ENCODE measurements at regions not wholly inside any gene's neighbourhood (a gene's known extent, or its start where the extent isn't known, plus 50 kb on each side); places are given as distances from the start of the nearest gene placed in this dataset.
"Not testable (repeated sequence)": the region's sequence is repeated elsewhere in the genome, so short reads cannot be mapped to it uniquely, and the experiment has no call there.

GRCh38 chr11:36790526-36790925 is 192.5 kb upstream of the RAG2 start:
- no peak for DNase-seq (ENCODE audit: extremely low read depth in 1 of 2, low read depth in 1 of 2)

DNA sequence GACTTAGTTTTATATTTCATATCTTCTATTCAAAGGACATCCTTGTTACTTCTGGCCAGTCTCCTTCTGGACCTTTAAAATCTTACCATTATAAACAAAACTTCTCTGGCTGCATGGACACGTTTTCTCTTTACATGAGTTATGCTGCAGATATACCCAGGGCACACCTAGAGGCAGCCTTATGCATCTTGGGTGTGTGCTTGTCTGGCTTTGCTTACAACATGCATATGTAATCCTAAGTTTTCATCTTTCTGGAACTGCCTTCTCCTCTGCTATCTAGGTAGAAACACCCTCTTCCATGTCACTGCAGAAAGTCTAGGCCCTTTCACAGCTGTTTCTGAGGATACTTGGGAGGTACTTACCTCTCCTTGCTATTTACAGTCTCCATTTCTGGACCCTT is 185.8 kb upstream of the RAG2 start:
- DNase-seq (ENCODE audit: extremely low read depth in 1 of 2, low read depth in 1 of 2) = no peak

DNA sequence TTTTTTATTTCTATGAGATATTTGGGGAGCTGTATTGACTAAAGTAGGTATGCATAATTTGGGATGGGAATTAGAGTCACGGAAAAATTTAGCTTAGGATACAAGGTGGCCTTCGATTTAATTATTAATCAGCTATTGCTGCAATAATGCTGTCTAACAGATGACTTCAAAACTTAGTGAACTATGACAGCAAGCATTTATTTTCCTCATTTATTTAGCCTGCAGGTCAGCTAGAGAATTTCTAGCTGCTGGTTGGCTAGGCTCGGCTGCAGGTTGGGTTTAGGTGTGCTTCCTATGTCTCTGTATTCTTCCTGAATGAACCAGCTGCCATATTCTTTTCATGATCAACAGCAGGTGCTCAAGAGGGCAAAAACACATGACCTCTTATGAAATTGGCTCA is 181.8 kb upstream of the RAG2 start:
- DNase-seq (ENCODE audit: extremely low read depth in 1 of 2, low read depth in 1 of 2) = no peak

- DNase-seq (ENCODE audit: extremely low read depth in 1 of 2, low read depth in 1 of 2) = no peak
These were observed 179.3 kb upstream of the RAG2 start for GRCh38 chr11:36777311-36777710.

- DNase-seq (ENCODE audit: extremely low read depth in 1 of 2, low read depth in 1 of 2) = no peak
These were observed 177.7 kb upstream of the RAG2 start for GRCh38 chr11:36775756-36776155.

- no peak for DNase-seq (ENCODE audit: extremely low read depth in 1 of 2, low read depth in 1 of 2)
These were observed 177.1 kb upstream of the RAG2 start for GRCh38 chr11:36775130-36775529.

DNA sequence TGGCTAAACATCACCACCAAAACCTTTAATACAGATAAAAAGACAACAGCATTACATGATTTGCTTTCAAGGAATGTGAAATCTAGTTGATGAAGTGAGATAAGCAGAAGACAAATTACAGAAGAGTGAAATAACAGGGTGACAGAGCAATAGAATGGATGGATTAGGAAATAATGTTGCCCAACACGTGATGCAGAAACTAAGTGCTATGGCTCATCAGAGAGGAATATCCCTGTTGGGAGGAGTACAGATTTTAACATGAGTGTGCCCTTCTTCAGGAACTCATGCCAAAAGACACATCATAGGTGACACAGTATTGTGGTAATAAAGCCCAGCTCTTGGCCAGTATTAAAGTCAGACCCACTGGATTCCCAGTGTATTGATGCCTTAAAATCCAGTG is 176.6 kb upstream of the RAG2 start:
- DNase-seq (ENCODE audit: extremely low read depth in 1 of 2, low read depth in 1 of 2) = no peak

DNA sequence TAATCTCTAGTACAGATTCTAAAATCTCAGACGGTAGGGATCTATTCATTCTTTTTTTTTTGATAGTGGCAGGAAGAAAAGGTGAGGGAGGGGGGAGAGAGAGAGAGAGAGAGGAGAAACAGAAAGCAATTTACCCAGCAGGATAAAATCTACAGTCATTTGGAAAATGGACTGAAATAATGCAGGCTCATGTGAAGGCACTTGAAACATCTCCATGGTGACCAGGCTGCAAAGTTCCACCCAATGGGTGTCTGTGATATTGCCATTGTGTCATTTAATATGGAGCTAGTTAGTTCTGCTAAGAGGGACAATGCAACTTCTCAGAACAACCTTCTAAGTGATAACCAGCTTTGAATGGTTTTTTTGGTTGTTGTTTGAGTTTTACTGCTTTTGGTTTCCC is 165.2 kb upstream of the RAG2 start:
- no peak for DNase-seq (ENCODE audit: extremely low read depth in 1 of 2, low read depth in 1 of 2)

GRCh38 chr11:36757075-36757474 is 159.0 kb upstream of the RAG2 start:
- DNase-seq (ENCODE audit: extremely low read depth in 1 of 2, low read depth in 1 of 2) = no peak

DNA sequence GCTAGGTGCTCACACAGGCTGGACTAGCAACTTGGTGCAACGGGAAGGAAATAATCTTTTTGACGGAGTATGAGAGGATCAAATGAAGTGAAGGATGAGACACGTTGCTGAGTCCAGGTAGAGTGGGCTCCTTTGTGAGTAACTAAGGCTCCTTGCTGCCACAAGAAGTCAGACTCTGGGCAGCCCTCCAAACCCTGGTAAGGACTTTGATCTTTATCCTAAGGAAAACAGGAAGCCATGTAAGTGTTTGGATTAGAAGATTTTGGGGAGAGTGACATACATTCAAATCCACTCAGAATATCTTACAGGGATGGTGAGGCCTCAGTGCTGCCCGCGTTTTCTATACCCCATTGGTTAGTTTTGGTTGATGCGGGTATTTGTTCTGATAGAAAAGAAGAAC is 155.9 kb upstream of the RAG2 start:
- no peak for DNase-seq (ENCODE audit: extremely low read depth in 1 of 2, low read depth in 1 of 2)

DNA sequence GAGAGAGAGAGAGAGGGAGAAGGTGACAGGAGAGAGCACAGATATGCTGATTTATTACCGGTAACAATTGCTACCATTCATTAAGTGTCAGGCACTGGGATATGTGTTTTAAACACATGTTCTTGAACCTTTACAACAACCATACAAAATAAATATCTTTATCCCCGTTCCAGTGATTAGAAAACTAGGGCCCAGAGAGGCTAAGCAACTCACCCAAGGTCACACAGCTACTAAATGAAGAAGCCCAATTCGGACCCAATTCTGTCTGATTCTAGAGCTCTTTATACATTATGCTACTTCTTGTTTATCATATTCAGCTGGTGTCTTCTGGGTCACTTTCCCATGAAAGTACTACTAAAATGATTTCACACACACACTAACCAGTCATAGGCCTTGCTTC is 154.0 kb upstream of the RAG2 start:
- no peak for DNase-seq (ENCODE audit: extremely low read depth in 1 of 2, low read depth in 1 of 2)

DNA sequence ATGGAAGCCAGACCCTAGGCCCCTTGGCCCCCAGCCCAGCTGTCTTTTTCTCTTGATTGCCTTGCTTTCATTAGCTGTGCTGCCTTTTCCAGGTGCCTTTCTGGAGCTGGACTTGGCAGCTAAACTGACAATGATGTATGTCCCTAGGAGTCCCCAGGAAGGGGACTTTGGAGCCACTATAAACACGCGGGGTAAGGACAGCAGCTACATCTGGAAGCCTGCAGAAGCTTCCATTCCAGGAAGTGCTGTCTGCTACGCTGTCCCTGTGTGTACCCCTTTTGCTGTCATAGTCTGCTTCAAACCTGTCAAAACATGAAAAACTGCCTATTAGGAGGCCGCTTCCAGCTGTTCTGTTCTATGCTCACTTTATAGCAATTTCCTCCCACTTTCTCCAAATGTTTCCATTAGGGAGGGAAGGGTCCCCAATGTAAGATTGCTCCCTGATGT is 153.3 kb upstream of the RAG2 start:
- DNase-seq (ENCODE audit: extremely low read depth in 1 of 2, low read depth in 1 of 2) = no peak

DNA sequence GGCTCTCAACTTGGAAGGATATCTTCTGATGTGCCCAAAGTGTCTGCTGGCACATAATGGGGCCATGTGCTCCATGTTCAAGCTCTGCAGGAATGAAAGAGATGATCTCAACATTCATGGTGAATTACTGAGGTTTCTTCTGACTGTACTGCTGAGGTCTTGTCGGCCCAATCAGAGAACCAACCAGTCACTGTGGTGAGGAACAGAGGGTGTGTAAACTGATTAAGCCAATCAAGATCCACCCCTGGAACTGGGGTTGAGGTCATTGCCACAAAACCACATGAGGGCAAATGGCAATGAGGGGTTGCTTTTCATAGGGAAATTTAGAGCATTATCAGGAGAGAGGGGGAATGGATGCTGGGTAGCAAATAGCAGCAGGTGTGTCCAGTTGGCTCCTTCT is 152.3 kb upstream of the RAG2 start:
- no peak for DNase-seq (ENCODE audit: extremely low read depth in 1 of 2, low read depth in 1 of 2)

GRCh38 chr11:36748836-36749235 is 150.8 kb upstream of the RAG2 start:
- DNase-seq (ENCODE audit: extremely low read depth in 1 of 2, low read depth in 1 of 2) = no peak

DNA sequence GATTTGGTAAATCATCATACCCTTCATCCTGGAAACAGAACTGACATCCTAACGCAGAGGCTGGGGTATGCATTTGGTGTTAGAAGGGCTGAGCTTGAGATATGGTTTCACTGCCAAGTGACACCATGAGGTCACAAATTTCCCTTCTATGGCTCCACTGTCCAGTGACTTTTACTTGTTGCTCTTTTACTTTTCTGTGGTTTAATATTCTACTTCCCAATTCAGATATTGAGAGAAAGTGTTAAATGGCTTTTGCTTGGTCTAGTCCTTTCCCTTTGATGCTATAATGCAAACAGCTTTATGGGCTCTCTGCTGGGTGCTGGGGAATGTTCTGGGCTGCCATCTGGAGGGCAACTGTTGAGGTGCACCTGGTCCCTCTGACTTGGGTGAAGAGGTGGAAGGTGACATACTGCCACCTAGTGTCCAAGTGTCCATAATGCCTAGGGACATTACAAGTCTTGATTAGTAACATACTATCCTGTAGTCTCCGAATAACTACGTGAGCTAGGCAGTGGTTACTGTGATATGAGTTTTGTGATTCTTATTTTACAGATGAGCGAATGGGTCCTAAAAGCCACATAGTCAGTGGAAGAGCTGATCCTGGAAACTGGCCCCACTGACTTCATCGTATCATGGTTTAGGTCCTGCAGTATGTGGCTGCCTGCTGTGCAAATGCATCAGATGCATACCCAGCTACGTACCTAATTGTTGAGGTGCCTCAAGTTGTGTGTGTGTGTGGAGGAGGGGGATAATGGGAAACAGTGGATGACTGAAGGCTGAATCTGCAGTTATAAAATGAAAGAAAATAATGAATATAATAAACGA is 149.1 kb upstream of the RAG2 start:
- peak; percentile 43 to 76 for DNase-seq (ENCODE audit: extremely low read depth in 1 of 2, low read depth in 1 of 2)

DNA sequence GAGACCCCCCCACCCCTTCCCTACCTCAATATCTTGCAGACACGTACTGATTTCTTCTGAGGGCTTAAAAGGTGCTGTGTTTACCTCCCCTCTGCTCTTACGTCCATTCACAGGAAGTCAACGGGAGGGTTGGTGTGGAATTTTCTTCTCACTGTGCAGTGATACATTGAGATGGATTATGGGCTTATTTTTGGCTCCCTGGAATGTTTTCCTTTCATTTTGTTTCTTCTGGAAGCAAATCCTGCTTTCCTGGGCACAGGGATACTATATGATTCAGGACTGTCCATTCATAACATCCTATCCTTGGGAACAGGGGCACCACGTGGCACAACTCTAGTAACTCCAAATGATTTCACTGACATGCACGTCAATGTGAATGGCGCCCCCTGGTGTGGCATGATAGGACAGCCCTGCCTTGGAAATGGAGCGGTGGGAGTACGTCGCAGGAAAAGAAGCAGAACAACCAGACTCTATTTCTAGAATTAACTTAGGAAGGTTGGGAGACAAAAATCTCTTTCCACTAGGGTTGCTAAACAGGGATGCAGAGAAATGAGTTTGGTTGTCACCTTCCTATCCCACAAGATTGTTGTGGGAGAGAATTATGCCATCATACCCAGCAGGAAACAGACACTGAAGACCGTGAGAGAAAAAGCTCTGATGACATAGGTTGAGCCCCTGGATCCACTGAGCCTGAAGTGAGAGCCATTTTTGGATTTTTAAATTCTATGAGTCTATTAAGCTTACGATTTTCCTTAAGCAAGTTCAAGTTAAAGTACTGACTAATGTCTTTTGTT is 146.5 kb upstream of the RAG2 start:
- DNase-seq (ENCODE audit: extremely low read depth in 1 of 2, low read depth in 1 of 2) = peak; percentile 25 to 44

DNA sequence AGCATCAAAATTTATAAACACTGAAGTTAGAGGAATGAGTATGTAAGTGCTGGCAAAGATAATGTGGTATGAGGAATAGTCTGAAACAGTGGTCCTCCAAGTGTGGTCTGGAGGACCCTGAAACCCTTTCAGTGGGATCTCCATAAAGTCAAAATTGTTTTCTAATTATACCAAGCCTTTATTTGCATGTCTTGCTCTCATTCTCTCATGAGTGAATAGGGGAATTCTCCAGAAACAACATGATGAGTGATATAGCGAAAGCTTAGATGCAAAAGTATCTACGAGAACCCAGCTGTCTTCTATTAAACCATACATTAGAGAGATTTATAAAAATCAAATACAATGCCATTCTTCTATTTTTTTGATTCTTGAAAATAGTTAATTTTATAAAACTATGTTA is 145.0 kb upstream of the RAG2 start:
- no peak for DNase-seq (ENCODE audit: extremely low read depth in 1 of 2, low read depth in 1 of 2)

GRCh38 chr11:36741515-36741914 is 143.5 kb upstream of the RAG2 start:
- DNase-seq (ENCODE audit: extremely low read depth in 1 of 2, low read depth in 1 of 2) = no peak

- no peak for DNase-seq (ENCODE audit: extremely low read depth in 1 of 2, low read depth in 1 of 2)
These were observed 140.3 kb upstream of the RAG2 start for GRCh38 chr11:36738292-36738861.

GRCh38 chr11:36736103-36736502 is 138.1 kb upstream of the RAG2 start:
- DNase-seq (ENCODE audit: extremely low read depth in 1 of 2, low read depth in 1 of 2) = no peak

DNA sequence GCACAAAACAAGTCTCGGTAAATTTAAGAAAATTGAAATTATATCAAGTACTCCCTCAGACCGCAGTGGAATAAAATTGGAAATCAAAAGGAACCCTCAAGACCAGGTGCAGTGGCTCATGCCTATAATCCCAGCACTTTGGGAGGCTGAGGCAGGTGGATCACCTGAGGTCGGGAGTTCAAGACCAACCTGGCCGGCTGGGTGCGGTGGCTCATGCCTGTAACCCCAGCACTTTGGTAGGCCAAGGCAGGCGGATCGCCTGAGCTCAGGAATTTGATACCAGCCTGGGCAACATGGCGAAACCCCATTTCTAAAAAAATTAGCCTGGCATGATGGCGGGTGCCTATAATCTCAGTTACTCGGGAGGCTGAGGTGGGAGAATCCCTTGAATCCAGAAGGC is 135.7 kb upstream of the RAG2 start:
- not testable (repeated sequence) for DNase-seq (ENCODE audit: extremely low read depth in 1 of 2, low read depth in 1 of 2)

GRCh38 chr11:36730761-36731160 is 132.7 kb upstream of the RAG2 start:
- no peak for DNase-seq (ENCODE audit: extremely low read depth in 1 of 2, low read depth in 1 of 2)

All from stimulated activated CD8-positive, alpha-beta memory T cell treated with anti-CD3 and anti-CD28 coated beads, Interleukin-7, amount 100 ng/mL, for 48 hours (primary cell).